ENCODE measurements at regions not wholly inside any gene's neighbourhood (a gene's known extent, or its start where the extent isn't known, plus 50 kb on each side); places are given as distances from the start of the nearest gene placed in this dataset.

- TF ChIP-seq CTCF (conservative IDR thresholded peaks at IDR 0.05 in 1 of 2, IDR thresholded peaks at IDR 0.05 in 1 of 2; ENCODE audit: extremely low read depth in 1 of 2, insufficient read depth in 1 of 2, low read depth in 1 of 2, low read length in 2 of 2) (no peak), EZH2 (IDR thresholded peaks at IDR 0.05; ENCODE audit: borderline replicate concordance, low read length) (no peak)
These were observed 163.6 kb upstream of the GRIN3A start for GRCh38 chr9:101902051-101902450.

Measured in mammary epithelial cell (primary cell).